Testis (tissue), 2 donors: ENCODE measurements at regions not wholly inside any gene's neighbourhood (a gene's known extent, or its start where the extent isn't known, plus 50 kb on each side); places are given as distances from the start of the nearest gene placed in this dataset.

Experiments used
- POLR2A ChIP-seq: fragments of 450-650 bp; IDR thresholded peaks from one replicate; pipeline ENCODE4 v1.6.1; 2017; ENCODE audit warnings: antibody characterized with exemption, mild to moderate bottlenecking, moderate library complexity
- TF ChIP-seq, protein P1 (sequence below), 3 experiments: fragments of 450-650 bp in 2 of 3; fragments of 200-600 bp in 1 of 3; sonication (generic) in 1 of 3; IDR thresholded peaks; one replicate each; pipeline ENCODE4 v1.5.1; 2016 to 2019; ENCODE audit warnings: antibody characterized with exemption in 3 of 3, mild to moderate bottlenecking in 2 of 3, moderate library complexity in 1 of 3

DNA sequence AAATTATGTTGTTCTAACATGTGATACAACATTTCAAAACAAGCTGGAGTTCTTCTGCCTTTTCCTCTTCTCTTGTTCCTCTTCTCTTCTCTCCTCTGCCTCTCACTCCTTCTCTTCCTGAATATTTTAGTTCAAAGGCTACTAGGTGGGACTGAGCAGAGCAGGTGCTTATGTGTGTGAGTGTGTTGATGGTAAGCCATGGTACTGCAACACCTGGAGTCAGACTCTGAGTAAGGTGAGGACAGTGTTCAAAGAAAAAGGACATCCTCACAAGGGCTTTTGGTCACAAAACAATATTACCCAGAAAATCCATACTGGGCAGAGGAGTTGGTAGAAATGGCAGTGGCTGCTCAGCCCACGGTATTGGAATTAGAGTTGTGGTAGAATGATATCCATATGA is 1188.7 kb downstream of the SLITRK1 start:
- TF ChIP-seq, protein P1, sequence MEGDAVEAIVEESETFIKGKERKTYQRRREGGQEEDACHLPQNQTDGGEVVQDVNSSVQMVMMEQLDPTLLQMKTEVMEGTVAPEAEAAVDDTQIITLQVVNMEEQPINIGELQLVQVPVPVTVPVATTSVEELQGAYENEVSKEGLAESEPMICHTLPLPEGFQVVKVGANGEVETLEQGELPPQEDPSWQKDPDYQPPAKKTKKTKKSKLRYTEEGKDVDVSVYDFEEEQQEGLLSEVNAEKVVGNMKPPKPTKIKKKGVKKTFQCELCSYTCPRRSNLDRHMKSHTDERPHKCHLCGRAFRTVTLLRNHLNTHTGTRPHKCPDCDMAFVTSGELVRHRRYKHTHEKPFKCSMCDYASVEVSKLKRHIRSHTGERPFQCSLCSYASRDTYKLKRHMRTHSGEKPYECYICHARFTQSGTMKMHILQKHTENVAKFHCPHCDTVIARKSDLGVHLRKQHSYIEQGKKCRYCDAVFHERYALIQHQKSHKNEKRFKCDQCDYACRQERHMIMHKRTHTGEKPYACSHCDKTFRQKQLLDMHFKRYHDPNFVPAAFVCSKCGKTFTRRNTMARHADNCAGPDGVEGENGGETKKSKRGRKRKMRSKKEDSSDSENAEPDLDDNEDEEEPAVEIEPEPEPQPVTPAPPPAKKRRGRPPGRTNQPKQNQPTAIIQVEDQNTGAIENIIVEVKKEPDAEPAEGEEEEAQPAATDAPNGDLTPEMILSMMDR (IDR thresholded peaks at IDR 0.05): no peak
- TF ChIP-seq POLR2A: no peak
